IPS-NIHi11 (cell line): ENCODE measurements at regions not wholly inside any gene's neighbourhood (a gene's known extent, or its start where the extent isn't known, plus 50 kb on each side); places are given as distances from the start of the nearest gene placed in this dataset.
"Not testable (repeated sequence)": the region's sequence is repeated elsewhere in the genome, so short reads cannot be mapped to it uniquely, and the experiment has no call there.

Experiments
- DNase-seq: peaks from one replicate; pipeline ENCODE4 v3.0.0; 2012; ENCODE audit warnings: mixed read lengths, low spot score

DNA sequence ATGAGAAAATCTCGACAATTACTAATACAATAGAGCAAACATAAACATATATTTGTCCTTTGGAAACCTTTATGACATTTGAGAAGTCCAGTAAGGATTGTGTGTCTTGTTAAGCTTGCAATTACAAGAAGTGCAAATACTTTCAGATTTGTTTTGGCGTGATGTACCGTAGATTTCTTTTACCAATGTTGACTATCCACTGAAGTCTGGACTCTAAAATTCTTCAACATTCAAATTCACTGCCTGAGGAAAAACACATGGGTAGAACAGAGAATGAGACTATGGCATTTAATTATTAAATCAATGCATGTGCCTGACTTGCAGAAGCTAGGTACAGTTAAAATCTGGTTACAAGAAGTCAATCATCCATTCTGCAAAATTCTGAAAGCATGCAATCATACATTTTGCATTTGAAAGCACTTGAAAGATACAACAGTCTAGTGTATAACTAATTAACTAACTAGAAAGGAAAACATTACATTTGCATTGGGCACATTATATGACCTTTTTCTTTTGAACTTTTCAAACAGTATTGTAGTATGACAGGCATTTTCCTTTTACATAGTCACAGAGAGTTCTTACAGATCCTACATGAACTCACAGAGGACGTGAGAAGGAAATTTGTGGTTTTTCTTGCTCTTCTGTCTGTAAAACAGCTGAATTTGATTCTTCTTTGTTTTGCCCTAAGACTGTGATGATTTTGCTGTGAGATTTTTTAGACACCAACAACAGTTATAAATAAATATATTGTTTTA is 511.1 kb upstream of the ADGRL4 start:
- no peak for DNase-seq

DNA sequence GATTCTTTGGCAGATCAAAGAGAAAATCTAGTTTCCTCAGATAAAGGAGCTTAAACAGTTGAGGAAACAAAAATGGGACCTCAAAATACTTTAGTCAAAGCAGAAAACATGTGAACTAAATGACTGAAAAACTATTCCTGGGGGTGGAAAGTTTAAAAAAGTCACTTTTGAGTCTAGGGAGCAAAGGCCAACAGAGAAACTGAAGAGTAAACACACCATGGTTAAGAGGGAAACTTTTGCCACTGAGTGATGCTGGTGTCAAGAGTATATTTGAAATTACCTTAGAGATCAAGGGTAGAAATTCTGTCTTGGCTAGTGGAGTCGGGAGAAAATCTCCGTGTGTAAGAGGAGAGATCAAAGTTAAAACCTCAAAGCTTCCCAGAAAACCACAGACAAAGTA is 501.2 kb upstream of the ADGRL4 start:
- no peak for DNase-seq

DNA sequence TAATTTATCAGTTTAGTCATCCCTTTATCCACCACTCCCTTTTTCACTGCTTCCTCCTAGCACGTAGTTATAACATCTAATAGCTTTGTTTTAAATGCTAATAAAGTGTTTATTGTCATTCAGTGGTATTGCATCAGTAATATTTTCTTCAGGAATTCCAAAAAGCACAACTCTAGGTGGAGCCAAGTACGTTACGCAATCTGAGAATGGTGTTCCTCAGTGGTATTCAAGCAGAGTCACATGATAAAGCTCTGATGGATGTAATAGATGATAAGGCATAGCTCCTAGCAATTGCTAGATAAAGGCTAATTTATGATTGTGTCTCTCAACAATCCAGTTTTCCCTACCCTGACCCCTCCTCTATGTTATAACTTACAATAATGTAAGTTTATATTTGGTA is 494.6 kb upstream of the ADGRL4 start:
- no peak for DNase-seq

DNA sequence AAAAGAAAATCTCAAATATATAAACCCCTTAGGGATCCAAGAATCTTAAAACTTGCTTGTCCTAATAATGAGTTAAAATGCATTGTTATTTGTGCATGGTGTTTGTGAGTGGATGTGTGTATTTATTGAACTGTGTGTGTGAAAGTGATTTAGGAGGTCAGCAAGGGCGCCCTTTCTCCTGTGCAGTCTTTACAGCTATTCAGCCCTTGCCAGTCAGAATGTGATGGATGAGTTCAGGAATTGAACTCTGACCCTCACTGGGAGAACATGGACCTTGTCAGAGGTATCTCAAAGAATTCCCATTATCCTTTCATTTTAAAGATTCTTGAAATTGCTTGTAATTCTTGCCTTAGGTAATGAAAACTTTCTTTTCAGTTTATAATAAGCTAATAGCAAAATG is 493.0 kb upstream of the ADGRL4 start:
- no peak for DNase-seq

DNA sequence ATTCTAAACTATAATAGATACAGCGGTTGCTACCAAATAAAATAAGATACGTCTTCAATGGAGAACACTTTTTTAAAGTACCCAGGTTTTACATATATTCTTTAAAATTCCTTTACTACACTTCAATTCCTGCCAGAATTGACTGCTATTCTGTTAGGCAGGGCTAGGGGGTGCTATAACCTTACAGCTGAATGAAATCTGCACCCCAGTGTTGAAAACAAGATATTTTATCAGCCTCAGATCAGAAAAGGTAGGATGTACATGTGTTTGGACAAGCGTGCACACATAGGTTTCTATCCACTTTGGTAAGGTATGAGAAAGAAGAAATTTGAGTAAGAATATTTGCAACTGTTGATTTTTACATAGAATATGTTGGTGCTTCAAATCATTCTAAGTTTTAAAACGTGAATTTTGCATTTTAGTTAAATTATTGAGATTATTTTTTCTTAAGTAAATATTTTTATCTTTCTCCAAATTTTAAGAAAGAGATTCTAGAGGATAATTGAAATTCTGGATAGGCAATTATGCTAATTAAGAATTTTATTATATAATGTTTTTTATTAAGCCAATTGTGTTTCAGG is 490.8 kb upstream of the ADGRL4 start:
- DNase-seq = peak; percentile 42

DNA sequence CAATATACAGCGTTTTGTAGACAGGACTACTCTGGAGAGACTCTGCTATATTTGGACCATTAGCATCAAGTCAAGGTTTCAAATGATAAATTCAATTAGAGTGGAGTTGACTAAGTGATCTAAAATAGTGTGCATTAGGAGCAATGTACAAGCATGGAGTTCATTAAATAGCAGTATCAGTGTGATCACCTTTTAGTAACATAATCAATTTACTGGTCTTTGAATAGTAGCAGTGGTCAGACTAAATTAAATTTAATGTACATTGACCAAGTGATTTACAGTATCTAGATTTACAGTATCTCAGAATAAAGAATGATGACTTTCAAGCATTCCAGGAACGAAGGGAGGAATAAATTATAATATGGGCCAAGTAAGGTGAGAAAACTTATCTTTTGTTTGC is 489.6 kb upstream of the ADGRL4 start:
- no peak for DNase-seq

DNA sequence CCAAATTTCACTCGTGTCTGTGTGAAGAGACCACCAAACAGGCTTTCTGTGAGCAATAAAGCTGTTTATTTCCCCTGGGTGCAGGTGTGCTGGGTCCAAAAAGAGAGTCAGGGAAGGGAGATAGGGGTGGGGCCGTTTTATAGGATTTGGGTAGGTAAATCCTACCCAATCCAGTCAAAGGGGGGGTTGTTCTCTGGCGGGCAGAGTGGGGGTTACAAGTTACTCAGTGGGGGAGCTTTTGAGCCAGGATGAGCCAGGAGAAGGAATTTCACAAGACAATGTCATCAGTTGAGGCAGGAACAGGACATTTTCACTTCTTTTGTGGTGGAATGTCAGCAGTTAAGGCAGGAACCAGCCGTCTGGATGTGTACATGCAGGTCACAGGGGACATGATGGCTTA is 487.2 kb upstream of the ADGRL4 start:
- DNase-seq = not testable (repeated sequence)

DNA sequence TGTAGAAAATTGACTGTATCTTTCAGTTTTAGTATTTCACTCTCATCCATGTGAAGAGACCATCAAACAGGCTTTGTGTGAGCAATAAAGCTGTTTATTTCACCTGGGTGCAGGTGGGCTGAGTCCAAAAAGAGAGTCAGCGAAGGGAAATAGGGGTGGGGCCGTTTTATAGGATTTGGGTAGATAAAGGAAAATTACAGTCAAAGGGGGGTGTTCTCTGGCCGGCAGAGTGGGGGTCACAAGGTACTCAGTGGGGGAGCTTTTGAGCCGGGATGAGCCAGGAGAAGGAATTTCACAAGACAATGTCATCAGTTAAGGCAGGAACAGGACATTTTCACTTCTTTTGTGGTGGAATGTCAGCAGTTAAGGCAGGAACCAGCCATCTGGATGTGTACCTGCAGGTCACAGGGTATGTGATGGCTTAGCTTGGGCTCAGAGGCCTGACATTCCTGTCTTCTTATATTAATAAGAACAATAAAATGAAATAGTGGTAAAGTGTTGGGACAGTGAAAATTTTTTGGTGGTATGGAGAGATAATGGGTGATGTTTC is 482.1 kb upstream of the ADGRL4 start:
- DNase-seq = not testable (repeated sequence)

DNA sequence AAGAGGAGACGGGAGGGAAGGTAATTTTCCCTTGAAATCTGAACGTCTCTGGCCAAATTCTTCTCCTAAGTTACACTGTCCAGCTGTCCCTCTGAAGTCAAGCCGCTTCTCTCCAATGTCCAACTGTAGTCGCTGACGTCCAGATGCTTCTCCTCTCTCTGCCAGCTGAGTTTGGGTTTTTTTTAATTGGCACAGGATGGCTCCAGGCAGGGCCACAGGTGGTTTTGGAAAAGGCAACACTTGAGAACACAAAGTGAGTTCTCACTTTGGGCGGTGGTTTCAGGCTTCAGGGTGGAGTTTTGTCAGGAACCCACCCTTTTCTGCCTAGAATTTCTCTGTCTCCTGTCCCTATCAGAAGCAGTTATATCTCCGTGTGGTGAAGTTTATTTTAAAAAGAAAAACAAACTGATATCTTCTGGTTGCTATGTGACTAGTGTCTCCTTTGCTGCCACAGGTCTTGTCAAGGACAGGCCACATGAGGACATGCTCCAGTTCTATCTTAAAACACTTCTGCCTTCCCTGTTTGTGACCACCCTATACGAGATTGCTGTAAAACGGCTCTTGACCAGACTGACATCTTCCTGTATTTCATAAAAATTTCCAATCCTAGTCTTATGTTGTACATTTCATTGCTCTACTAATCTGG is 472.3 kb upstream of the ADGRL4 start:
- no peak for DNase-seq

DNA sequence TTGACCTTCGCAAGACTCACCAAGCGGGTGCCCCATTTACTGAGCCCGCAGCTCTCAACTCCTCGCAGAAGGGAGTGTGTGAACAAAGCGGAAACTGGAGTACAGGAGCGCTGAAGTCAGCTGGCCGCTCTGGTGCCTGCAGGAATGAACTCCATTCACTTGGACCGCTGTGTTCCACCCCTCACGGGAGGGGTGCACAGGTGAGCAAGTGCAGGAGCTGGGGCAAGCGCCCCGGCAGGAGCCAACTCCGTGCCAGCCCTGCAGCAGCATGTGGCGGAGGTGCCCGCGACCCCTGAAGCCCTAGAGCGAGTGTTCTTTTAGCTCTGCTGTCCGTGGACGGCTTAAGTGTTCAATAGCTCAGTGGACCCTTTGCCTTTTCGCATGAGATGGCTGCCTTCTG is 471.6 kb upstream of the ADGRL4 start:
- DNase-seq = no peak

DNA sequence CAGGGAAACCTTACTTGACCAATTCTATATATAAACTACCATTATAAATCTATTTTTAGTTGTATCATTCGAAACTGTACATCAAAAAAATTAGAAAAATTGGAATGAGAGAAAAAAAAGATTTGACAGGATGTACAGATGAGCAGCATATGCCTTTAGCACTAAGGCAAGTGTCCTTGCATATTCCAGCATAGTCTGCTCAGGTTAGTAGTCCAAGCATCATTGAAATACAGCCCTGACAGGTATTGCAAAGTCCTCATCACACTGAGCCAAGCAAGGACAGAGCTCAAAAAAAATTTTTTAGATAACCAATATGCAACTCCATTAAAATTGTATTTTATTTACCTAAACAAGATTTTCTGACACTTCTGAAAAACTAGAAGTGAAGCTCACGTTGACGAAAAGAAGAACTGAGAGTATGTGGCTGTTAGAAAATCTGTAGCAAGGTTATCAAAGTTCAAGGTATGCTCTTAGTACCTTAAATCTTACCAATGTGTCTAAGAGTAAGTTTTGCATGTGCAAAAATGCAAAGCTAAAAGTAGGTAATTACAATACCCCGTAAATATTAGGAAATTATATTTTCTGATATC is 465.6 kb upstream of the ADGRL4 start:
- DNase-seq = no peak

DNA sequence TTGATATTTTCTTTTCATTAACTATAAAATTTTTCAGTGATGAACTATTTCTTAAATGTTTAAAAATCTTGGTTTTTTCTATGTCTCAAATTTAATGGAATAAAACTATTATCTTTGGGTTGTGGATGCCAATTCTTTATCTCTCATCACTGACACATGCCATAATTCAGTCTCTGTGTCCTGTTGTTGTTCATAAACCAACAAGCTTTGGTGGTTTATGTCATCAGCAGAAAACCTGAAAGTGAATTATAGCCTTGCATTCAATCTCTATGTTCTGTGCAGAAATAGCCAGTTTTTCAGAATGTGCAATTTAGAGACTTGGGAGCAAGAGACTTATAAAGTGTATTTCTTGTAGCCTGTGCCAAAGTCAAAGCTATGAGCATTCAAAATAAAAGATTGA is 462.6 kb upstream of the ADGRL4 start:
- no peak for DNase-seq

DNA sequence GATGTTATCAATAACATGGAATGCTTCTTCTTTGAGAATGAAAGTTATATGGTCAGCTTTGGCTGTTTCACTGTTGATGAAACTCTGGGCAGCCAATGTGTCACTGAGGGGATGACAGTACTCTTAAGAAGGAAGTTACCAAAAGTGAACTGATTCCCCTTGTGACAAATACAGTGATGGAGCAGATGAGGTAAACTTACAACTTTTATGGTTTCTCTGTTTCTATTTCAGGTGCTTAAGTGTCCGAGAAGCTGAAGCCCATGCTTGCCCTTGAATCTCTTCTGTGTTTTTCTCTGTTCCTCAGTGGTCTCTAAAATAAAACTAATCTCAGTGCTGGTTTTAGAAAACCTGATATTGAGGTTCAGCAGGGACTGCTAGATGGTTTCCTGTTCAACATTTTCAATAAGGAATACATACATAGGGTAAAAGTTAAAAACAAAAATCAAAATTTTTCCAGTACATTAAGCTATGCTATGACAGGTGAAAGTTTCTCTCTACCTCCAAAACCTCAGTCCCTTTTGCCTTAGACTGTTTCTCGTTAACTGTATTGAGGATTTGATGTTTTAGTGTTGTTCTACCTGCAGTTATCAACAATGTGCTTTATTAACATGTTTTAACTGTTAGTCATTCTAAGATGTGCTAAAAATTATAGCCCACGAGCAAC is 454.4 kb upstream of the ADGRL4 start:
- DNase-seq = no peak

DNA sequence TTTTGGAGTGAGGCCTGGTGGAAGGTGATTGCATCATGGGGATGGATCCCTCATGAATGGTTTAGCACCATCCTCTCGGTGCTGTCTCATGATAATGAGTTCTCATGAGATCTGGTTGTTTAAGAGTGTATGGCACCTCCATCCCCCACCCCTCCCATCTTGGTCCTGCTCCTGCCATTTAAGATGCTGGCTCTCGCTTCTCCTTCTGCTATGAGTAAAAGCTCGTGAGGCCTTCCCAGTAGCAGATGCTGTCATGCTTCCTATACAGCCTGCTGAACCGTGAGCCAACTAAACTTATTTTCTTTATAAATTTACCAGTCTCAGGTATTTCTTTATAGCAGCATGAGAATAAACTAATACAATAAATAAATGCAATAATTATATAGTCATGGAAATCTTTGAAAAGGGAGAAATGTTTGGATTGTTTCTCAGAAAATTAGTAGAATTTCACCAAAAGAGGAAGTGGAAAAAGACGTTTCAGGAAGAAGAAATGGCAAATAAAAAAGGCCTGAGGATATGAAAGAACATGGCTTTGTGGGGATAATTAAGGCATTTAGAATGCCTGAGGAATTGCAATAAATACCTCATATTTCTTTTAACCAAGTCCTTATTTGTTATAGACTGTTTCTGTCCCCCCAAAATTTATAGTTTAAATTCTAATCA is 451.2 kb upstream of the ADGRL4 start:
- no peak for DNase-seq

DNA sequence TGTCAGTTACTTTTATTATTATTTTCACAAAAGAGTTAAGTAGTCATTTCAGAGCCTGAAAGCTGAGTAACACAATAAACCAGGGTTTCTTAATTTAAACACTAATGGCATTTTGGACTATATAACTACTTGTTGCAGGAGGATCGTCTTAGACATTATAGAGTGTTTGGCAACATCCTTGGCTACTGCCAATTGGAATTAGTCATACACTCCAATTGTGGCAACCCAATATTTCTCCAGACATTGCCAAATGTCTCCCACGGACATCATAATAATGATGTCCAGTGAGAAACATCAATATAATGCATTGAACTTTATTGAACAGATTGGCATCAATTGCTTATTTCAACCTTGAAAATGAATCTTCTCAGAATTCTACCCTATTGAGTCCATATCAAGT is 441.9 kb upstream of the ADGRL4 start:
- DNase-seq = no peak

DNA sequence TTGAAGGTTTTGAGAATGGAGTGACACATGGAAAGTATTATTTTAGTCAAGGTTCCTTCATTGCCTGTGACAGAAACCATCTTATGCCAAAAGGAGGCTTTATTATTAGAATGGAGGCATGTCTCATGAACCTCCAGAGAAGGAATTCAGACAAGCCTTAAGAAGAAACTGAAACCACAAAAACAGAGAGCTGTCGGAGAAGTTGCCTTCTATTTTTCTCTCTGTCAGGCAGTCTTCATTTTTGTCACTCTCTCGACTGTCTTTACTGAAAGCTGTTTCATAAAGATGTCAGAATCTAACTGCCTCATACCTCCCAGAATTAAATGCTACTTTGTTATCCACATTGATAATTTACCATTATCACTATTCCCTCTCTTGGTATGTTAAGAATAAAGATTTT is 434.7 kb upstream of the ADGRL4 start:
- no peak for DNase-seq

DNA sequence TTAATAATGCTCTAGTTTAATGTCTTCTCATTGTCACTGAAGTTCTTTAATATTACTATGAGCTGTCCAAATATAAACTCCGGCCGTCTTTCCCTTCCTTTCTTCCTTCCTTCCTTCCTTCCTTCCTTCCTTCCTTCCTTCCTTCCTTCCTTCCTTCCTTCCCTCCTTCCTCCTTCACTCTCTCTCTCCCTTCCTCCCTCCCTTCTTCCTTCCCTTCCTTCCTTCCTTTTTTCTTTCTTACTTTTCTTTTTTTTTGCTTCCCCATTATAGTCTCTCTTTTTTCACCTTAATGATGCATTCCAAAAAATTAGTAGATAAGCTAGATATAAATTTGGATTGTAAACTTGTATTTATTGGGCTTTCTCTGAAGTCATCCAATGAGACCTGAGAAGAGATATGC is 431.0 kb upstream of the ADGRL4 start:
- DNase-seq = no peak

DNA sequence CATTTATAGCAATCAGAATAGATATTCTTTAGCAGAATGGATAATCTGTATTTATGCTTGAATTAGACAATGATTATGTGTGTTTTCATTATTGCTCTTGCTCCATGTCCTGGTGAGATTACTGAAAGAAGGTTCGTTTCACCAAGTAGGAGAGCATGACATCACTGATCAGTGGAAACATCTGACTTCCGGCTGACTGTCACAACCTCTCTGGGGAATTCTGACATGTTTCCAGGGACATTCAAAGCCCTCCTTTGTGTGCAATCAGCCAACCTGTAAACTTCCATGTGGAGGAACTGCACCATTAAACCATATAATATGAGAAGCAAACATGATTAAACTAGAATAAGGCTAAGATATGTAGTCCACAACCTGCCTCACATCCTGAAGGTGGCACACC is 424.8 kb upstream of the ADGRL4 start:
- DNase-seq = no peak

DNA sequence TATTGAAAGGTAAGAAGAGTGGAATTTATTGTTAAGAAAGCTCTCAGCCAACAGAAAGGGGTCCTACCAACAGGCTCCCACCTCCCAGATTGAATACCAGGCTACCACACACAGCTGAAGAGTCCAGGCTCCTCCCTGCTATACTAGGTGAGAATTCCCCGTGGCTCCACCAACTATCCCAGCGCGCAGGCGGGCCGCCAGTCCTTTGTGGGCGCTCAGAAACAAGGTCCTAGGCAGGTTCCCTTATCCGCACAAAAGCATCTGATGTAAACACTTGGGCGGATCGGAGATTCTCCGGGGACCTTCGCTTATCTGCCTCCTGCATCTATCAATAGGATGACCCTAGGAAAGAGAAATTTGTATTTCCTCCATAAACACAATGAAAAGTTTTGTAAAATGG is 423.9 kb upstream of the ADGRL4 start:
- DNase-seq = no peak

DNA sequence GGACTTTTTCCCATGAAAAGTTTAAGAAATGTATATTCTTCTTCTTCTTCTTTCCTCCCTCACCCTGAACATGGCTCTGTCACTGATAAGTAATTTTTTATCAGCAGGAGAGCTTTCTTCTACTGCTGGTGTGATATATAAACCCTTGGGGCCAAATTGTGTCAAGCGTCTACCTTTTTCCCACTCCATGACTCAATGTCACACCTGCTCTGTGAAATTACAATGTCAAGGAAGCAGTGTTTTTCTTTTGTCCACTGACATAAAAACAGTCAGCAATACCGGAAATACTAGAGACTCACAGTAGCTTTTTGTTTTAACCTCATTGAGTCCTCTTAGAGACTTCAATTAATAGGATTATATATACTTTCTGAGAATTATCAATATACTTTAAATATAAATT is 416.2 kb upstream of the ADGRL4 start:
- no peak for DNase-seq

DNA sequence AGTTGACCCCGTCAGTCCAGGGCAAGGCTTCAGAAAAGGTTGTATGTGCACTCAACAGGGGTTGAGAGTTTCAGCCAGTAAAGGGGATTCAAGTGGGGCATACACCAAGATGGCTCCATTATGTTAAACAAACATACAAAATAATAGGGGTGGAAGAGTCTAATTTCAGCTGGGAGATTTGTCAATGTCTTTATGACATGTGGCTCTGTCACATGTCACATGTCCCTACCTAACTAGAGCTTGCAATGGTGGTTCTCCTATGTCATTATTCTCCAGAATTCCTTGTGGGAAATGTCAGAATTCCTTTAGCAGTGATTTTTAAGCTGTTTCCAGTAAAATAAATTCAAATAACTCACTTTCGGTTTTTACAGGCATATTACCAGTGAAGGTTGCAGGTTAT is 392.0 kb upstream of the ADGRL4 start:
- DNase-seq = no peak

DNA sequence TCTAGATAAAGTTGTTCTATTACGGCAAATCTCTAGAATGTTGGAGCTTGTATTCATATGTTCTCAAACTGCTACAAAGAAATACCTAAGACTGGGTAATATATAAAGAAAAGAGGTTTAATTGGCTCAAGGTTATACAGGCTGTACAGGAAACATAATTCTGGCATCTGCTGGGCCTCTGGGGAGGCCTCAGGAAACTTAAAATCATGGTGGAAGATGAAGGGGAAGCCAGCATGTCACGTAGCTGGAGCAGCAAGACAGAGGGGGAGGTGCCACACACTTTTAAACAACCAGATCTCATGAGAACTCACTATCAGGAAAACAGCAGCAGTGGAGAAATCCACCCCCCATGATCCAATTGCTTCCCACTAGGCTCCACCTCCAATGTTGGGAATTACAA is 390.4 kb upstream of the ADGRL4 start:
- DNase-seq = no peak
